K562 (cell line): ENCODE measurements at regions not wholly inside any gene's neighbourhood (a gene's known extent, or its start where the extent isn't known, plus 50 kb on each side); places are given as distances from the start of the nearest gene placed in this dataset.

Experiments used
- ATAC-seq: fragments of 200-7000 bp; cut with Tn5 transposase; 3 replicates; pipeline ENCODE4 v1.9.1; 2020; ENCODE audit warnings: moderate library complexity
- BruUV-seq: library from RNA; stranded (reverse); fragments of 400-500 nt; replicated peaks from 2 replicates; lab custom pipeline; 2021; lab: Mats Ljungman, UMichigan
- CTCF ChIA-PET: fragments of 300-600 bp; formaldehyde crosslinking; extraction: SDS; loops from one replicate; lab custom pipeline; 2021; ENCODE audit warnings: low intra/inter-chr PET ratio; lab: Yijun Ruan, JAX
- POLR2A ChIA-PET: fragments of 300-600, 350-650 bp; sonication (Branson Sonifier 250); formaldehyde crosslinking; extraction: SDS; loops from one replicate; lab custom pipeline; 2021; ENCODE audit warnings: antibody characterized with exemption, inconsistent platforms; lab: Yijun Ruan, JAX
- DNase-seq, 4 experiments: peaks; one replicate each; pipeline versions ENCODE4 v3.0.0 to v3.0.0-alpha.2; 2011 to 2018; ENCODE audit warnings: low spot score in 3 of 4, mixed read lengths in 3 of 4; ENCODE audit errors: extremely low read depth in 1 of 4
- FAIRE-seq: peaks from 2 replicates; lab custom pipeline; 2011; peaks lifted over from hg19 to GRCh38; lab: Jason Lieb, UNC
- H2AFZ ChIP-seq: 2 replicates; pipeline ENCODE4 v1.6.0; 2011; ENCODE audit warnings: low read depth, low read length, control low read depth, inconsistent platforms
- H3K27ac ChIP-seq: fragments of 200-600 bp; 3 replicates; pipeline ENCODE4 v1.8.0; 2011; ENCODE audit warnings: low read depth, mild to moderate bottlenecking, control low read depth, inconsistent platforms, low read length, moderate library complexity, mixed read lengths; ENCODE audit errors: extremely low read depth
- H3K27me3 ChIP-seq, 2 experiments: fragments of 300-600 bp in 1 of 2; 2 replicates in 1 of 2; 3 replicates in 1 of 2; pipeline versions ENCODE4 v1.6.0 to v1.8.0; 2011; ENCODE audit warnings: inconsistent platforms in 2 of 2, low read length in 2 of 2, mild to moderate bottlenecking in 1 of 2, mixed read lengths in 1 of 2, moderate library complexity in 1 of 2; ENCODE audit not compliant: control insufficient read depth in 2 of 2, insufficient read depth in 2 of 2
- H3K36me3 ChIP-seq: fragments of 300-600 bp; 3 replicates; pipeline ENCODE4 v1.8.0; 2011; ENCODE audit warnings: mild to moderate bottlenecking, low read length, inconsistent platforms; ENCODE audit not compliant: control insufficient read depth, insufficient read depth
- H3K4me1 ChIP-seq, 2 experiments: fragments of 200-600 bp in 1 of 2; replicated peaks in 1 of 2; 2 replicates in 1 of 2; 3 replicates in 1 of 2; pipeline versions ENCODE4 v1.5.1 to v1.8.0; 2011; ENCODE audit warnings: inconsistent platforms in 2 of 2, low read length in 2 of 2, mild to moderate bottlenecking in 1 of 2, mixed read lengths in 1 of 2, moderate library complexity in 1 of 2; ENCODE audit not compliant: control insufficient read depth in 2 of 2, insufficient read depth in 2 of 2
- H3K4me2 ChIP-seq: 2 replicates; pipeline ENCODE4 v1.6.1; 2011; ENCODE audit warnings: low read length, control low read depth, inconsistent platforms, mixed read lengths; ENCODE audit not compliant: insufficient read depth
- H3K4me3 ChIP-seq: fragments of 200-600 bp; sonication (generic), shearing (Covaris generic); 2 replicates; pipeline ENCODE4 v1.5.1; 2016; ENCODE audit warnings: control low read depth, inconsistent platforms
- H3K79me2 ChIP-seq: fragments of 200-600 bp; 3 replicates; pipeline ENCODE4 v1.8.0; 2011; ENCODE audit warnings: low read length, inconsistent platforms; ENCODE audit not compliant: control insufficient read depth, insufficient read depth
- H3K9ac ChIP-seq, 2 experiments: 2 replicates each; pipeline versions ENCODE4 v1.6.0 to v1.6.1; 2011; ENCODE audit warnings: low read depth in 2 of 2, low read length in 2 of 2, control low read depth in 1 of 2, inconsistent platforms in 1 of 2, mild to moderate bottlenecking in 1 of 2, mixed read lengths in 1 of 2; ENCODE audit not compliant: insufficient read depth in 1 of 2
- H3K9me1 ChIP-seq: one replicate; pipeline ENCODE4 v1.6.0; 2011; ENCODE audit warnings: inconsistent platforms, mild to moderate bottlenecking, low read length, moderate library complexity; ENCODE audit not compliant: control insufficient read depth, insufficient read depth
- H3K9me3 ChIP-seq: replicated peaks from 2 replicates; pipeline ENCODE4 v1.5.1; 2011; ENCODE audit warnings: low read depth, low read length, inconsistent platforms; ENCODE audit not compliant: control insufficient read depth, insufficient read depth
- H4K20me1 ChIP-seq: replicated peaks from 2 replicates; pipeline ENCODE4 v1.6.1; 2011; ENCODE audit warnings: low read length, inconsistent platforms, mixed read lengths; ENCODE audit not compliant: control insufficient read depth, insufficient read depth
- ERF ChIP-seq: fragments of 450-650 bp; formaldehyde crosslinking; IDR thresholded peaks from 2 replicates; pipeline ENCODE4 v1.4.0; 2020; ENCODE audit warnings: mild to moderate bottlenecking, mixed read lengths
- KLF1 ChIP-seq: fragments of 450-650 bp; IDR thresholded peaks from 2 replicates; pipeline ENCODE4 v1.6.1; 2016; ENCODE audit warnings: missing genetic modification characterization, missing compliant biosample characterization
- PPARD ChIP-seq: fragments of 250-450 bp; sonication (Bioruptor Pico); IDR thresholded peaks from 2 replicates; pipeline ENCODE4 v1.8.0; 2022; ENCODE audit warnings: inconsistent platforms, mild to moderate bottlenecking, moderate library complexity
- RBM34 ChIP-seq: fragments of 200-400 bp; formaldehyde crosslinking; IDR thresholded peaks from 2 replicates; pipeline ENCODE4 v1.6.1; 2018; ENCODE audit warnings: low read length, borderline replicate concordance; ENCODE audit not compliant: insufficient read depth
- ZNF24 ChIP-seq: fragments of 450-650 bp; IDR thresholded peaks from 2 replicates; pipeline ENCODE4 v1.6.1; 2016
- ZNF507 ChIP-seq: conservative IDR thresholded peaks from 2 replicates; pipeline ENCODE4 v1.6.1; 2017; ENCODE audit warnings: missing genetic modification characterization, missing compliant biosample characterization
- WGBS: fragments of 100-300 bp; shearing (Covaris generic); methylation state at CpG from one replicate; pipeline ENCODE4 v1.1.6; 2016; ENCODE audit warnings: low coverage, mixed read lengths; ENCODE audit not compliant: insufficient coverage; ENCODE audit errors: missing lambda C conversion rate; 5-methylcytosine and 5-hydroxymethylcytosine counted together
- in situ Hi-C: fragments of 300-500 bp; cut with MboI; formaldehyde crosslinking; loops from 4 replicates; pipeline ENCODE4 v1.15.0; 2018; ENCODE audit warnings: inconsistent platforms, mixed read lengths
- intact Hi-C: fragments of 100-400 bp; cut with micrococcal nuclease; formaldehyde crosslinking; loops from 2 replicates; pipeline ENCODE4 v1.14.2; 2022
- TF ChIP-seq, protein P1 (sequence below): fragments of 250-450 bp; sonication (Bioruptor Pico); IDR thresholded peaks from 2 replicates; pipeline ENCODE4 v1.9.0; 2021; ENCODE audit warnings: mild to moderate bottlenecking
- TF ChIP-seq, protein P2 (sequence below): conservative IDR thresholded peaks from 2 replicates; pipeline ENCODE4 v1.6.1; 2011; ENCODE audit warnings: low read depth, mild to moderate bottlenecking, low read length; ENCODE audit not compliant: control insufficient read depth
- TF ChIP-seq, protein P3 (sequence below), 2 experiments: fragments of 200-800 bp in 1 of 2; sonication (Bioruptor generic) in 1 of 2; sonication (generic) in 1 of 2; formaldehyde crosslinking in 1 of 2; IDR thresholded peaks in 1 of 2; conservative IDR thresholded peaks in 1 of 2; 2 replicates each; pipeline versions ENCODE4 v1.5.0 to v1.6.1; 2016 to 2020; ENCODE audit warnings: missing compliant biosample characterization in 1 of 2, missing genetic modification characterization in 1 of 2, missing genetic modification reagents in 1 of 2

DNA sequence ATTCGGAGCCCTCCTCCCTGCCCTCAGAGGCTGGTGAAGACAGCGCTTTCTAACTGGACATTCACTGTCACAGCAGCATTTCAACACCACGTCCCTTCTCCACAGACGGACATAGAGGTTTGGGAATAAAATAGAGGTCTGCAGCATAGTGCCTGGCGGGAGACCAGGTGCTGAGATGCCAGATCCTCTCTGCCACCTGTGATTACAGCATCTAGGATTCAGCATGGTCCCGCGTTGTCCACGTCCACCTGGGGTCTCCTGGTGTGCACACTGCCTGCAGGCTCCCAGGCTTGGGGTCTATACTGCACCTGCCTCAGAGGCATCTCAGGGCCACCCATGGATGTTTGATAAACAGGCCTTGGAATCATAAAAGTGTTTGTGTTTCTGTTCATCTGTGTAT, 175.5 kb downstream of the TMEM18 start (continued):
- TF ChIP-seq, protein P1, sequence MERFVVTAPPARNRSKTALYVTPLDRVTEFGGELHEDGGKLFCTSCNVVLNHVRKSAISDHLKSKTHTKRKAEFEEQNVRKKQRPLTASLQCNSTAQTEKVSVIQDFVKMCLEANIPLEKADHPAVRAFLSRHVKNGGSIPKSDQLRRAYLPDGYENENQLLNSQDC (CRISPR knock-in tag): no peak
- TF ChIP-seq, protein P2, sequence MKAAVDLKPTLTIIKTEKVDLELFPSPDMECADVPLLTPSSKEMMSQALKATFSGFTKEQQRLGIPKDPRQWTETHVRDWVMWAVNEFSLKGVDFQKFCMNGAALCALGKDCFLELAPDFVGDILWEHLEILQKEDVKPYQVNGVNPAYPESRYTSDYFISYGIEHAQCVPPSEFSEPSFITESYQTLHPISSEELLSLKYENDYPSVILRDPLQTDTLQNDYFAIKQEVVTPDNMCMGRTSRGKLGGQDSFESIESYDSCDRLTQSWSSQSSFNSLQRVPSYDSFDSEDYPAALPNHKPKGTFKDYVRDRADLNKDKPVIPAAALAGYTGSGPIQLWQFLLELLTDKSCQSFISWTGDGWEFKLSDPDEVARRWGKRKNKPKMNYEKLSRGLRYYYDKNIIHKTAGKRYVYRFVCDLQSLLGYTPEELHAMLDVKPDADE: no peak
- TF ChIP-seq KLF1 (tag): no peak
- TF ChIP-seq, all 486 proteins: peak for 0

DNA sequence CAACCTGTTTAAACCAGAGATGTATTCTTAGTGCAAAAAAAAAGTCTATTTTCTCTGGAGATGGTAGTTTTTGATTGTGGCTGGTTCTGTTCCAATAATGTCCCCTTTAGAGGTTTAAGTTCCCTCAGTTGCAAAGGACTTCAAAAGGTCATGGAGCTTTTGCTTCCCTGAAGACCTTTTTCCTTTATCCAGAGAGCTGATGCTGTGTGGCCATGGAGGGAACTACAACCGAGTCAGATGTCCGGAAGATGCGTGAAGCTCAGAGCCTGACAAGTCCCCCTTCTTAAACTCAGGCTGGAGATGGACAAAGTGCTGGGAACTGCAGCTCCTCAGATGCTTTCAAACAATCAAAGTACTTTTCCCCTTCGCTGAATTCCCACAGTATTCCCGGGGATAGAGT, 176.1 kb downstream of the TMEM18 start:
- peaks cover 9 to 56% of the 10 kb centered on the region in 2 experiments; a peak in 4 of 5 replicates for H3K27me3 ChIP-seq
- no peaks in the 10 kb centered on the region for H3K9me3 ChIP-seq
- no peaks in the 10 kb centered on the region for H3K4me1 ChIP-seq
- no peak overlapping the region for H2AFZ ChIP-seq
- ChIA-PET POLR2A (interaction anchor here (0.8 kb wide), 1 partner anchor 583 kb away, joined by 3 read pairs; no protein-coding TSS in a partner anchor), CTCF (no interaction called here)
- H3K4me2 ChIP-seq: no peak overlapping the region
- intact Hi-C loops (no loop called here), in situ Hi-C loops (no loop called here)
- no peak overlapping the region for H3K4me3 ChIP-seq
- WGBS: 1% methylated on average over 5 of the region's 5 CpGs
- H3K9ac ChIP-seq: no peak overlapping the region
- BruUV-seq: no TSS peak
- FAIRE-seq (no peak), ATAC-seq (peak; percentile 69), DNase-seq (peak; percentile 13 to 31 (median 26))
- H3K9me1 ChIP-seq: no peaks in the 10 kb centered on the region
- no peak overlapping the region for H3K27ac ChIP-seq
- no peaks in the 10 kb centered on the region for H3K36me3 ChIP-seq
- no peaks in the 10 kb centered on the region for H4K20me1 ChIP-seq
- H3K79me2 ChIP-seq: no peaks in the 10 kb centered on the region
- TF ChIP-seq PPARD (no peak), ERF (CRISPR knock-in tag) (no peak), RBM34 (no peak), ZNF507 (tag) (no peak), ZNF24 (no peak)
- TF ChIP-seq, protein P3, sequence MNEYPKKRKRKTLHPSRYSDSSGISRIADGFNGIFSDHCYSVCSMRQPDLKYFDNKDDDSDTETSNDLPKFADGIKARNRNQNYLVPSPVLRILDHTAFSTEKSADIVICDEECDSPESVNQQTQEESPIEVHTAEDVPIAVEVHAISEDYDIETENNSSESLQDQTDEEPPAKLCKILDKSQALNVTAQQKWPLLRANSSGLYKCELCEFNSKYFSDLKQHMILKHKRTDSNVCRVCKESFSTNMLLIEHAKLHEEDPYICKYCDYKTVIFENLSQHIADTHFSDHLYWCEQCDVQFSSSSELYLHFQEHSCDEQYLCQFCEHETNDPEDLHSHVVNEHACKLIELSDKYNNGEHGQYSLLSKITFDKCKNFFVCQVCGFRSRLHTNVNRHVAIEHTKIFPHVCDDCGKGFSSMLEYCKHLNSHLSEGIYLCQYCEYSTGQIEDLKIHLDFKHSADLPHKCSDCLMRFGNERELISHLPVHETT (CRISPR knock-in tag; conservative IDR thresholded peaks at IDR 0.05 in 1 of 2, IDR thresholded peaks at IDR 0.05 in 1 of 2): no peak
